Peyer's patch (tissue), 4 donors: ENCODE measurements at regions not wholly inside any gene's neighbourhood (a gene's known extent, or its start where the extent isn't known, plus 50 kb on each side); places are given as distances from the start of the nearest gene placed in this dataset.

Source experiments
- DNase-seq, 3 donors: peaks; one replicate each; pipeline ENCODE4 v3.0.0-alpha.2; 2017 to 2019
- H3K27ac ChIP-seq, 4 donors: fragments of 200-600 bp; sonication (generic); one replicate each; pipeline ENCODE4 v1.5.1; 2016 to 2019
- H3K27me3 ChIP-seq, 2 donors: fragments of 200-600 bp; sonication (generic); one replicate each; pipeline ENCODE4 v1.5.1; 2019
- H3K36me3 ChIP-seq, 3 donors: fragments of 200-600 bp; sonication (generic); one replicate each; pipeline ENCODE4 v1.5.1; 2016 to 2019
- H3K4me1 ChIP-seq, 4 donors: fragments of 200-600 bp; sonication (generic); one replicate each; pipeline ENCODE4 v1.5.1; 2016 to 2019
- H3K4me3 ChIP-seq, 4 donors: fragments of 200-600 bp; sonication (generic); 1 replicate in 3 of 4; 2 replicates in 1 of 4; pipeline ENCODE4 v1.5.1; 2016 to 2019; ENCODE audit warnings: mild to moderate bottlenecking in 1 of 4
- H3K9me3 ChIP-seq, 4 donors: fragments of 200-600 bp; sonication (generic); one replicate each; pipeline ENCODE4 v1.5.1; 2016 to 2019; ENCODE audit warnings: mild to moderate bottlenecking in 1 of 4
- POLR2A ChIP-seq, 2 donors: fragments of 450-650 bp; IDR thresholded peaks; one replicate each; pipeline ENCODE4 v1.5.1; 2017; ENCODE audit warnings: antibody characterized with exemption in 2 of 2, mild to moderate bottlenecking in 2 of 2, moderate library complexity in 2 of 2
- TF ChIP-seq, protein P1 (sequence below), 6 experiments: fragments of 450-650 bp in 4 of 6; fragments of 200-600 bp in 2 of 6; sonication (generic) in 1 of 6; IDR thresholded peaks; one replicate each; pipeline ENCODE4 v1.5.1; 2017 to 2019; ENCODE audit warnings: antibody characterized with exemption in 6 of 6, mild to moderate bottlenecking in 3 of 6, moderate library complexity in 1 of 6

DNA sequence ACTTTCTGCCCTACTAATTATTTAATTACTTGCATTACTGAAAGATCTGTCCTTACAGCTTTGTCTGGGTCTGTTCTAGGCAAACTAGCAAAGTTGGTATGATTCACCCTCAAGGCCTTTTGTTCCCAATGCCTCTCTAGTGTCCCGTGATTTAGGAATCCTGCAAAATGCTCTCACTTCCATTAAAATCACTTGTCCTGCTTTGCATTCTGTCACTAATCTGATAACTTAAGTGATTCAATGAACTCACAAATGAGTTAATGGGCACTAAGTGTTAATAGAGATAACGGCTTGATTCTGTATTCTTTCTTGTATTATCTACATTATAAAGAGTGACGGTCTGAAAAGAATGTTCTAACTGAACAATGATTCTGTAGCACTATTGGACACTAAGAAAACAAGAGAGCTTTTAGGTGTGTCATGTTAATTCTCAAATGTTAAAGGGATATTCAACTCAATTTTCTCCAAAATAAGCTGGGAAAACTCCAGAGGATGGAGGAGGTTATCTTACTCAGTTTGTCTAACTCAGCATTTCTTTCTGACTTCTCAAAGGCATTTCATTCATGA, 697.3 kb downstream of the CETN3 start:
- TF ChIP-seq POLR2A (IDR thresholded peaks at IDR 0.05): no peak
- TF ChIP-seq, protein P1, sequence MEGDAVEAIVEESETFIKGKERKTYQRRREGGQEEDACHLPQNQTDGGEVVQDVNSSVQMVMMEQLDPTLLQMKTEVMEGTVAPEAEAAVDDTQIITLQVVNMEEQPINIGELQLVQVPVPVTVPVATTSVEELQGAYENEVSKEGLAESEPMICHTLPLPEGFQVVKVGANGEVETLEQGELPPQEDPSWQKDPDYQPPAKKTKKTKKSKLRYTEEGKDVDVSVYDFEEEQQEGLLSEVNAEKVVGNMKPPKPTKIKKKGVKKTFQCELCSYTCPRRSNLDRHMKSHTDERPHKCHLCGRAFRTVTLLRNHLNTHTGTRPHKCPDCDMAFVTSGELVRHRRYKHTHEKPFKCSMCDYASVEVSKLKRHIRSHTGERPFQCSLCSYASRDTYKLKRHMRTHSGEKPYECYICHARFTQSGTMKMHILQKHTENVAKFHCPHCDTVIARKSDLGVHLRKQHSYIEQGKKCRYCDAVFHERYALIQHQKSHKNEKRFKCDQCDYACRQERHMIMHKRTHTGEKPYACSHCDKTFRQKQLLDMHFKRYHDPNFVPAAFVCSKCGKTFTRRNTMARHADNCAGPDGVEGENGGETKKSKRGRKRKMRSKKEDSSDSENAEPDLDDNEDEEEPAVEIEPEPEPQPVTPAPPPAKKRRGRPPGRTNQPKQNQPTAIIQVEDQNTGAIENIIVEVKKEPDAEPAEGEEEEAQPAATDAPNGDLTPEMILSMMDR (IDR thresholded peaks at IDR 0.05): no peak
- H3K4me1 ChIP-seq: no peaks in the 10 kb centered on the region
- DNase-seq: no peak
- H3K27me3 ChIP-seq: no peaks in the 10 kb centered on the region
- no peaks in the 10 kb centered on the region for H3K36me3 ChIP-seq
- H3K4me3 ChIP-seq: no peak overlapping the region
- H3K27ac ChIP-seq: no peak overlapping the region
- no peaks in the 10 kb centered on the region for H3K9me3 ChIP-seq

DNA sequence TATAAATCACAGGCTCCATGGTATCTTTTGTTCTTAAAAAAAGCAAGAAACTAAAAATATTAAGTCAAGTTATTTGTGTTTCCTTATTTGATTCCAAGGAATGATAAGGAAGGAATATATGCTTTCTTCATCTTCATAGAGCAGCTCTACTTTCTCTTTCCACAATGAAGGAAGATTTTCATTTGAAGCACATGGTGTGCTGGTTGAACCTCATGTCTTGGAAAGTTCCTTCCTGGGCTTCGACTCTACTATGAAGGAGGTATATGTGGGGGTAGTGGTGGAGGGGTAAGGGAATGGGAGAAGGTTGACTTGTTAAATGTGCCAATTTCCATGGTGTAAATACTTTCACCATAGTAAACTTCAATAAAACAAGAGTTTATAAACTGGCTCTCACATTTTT, 698.0 kb downstream of the CETN3 start:
- H3K4me3 ChIP-seq: no peak overlapping the region
- DNase-seq: no peak
- TF ChIP-seq, protein P1 (IDR thresholded peaks at IDR 0.05): no peak
- TF ChIP-seq POLR2A (IDR thresholded peaks at IDR 0.05): no peak
- H3K27ac ChIP-seq: no peak overlapping the region
- H3K9me3 ChIP-seq: no peaks in the 10 kb centered on the region
- H3K4me1 ChIP-seq: no peaks in the 10 kb centered on the region
- no peaks in the 10 kb centered on the region for H3K36me3 ChIP-seq
- H3K27me3 ChIP-seq: no peaks in the 10 kb centered on the region

DNA sequence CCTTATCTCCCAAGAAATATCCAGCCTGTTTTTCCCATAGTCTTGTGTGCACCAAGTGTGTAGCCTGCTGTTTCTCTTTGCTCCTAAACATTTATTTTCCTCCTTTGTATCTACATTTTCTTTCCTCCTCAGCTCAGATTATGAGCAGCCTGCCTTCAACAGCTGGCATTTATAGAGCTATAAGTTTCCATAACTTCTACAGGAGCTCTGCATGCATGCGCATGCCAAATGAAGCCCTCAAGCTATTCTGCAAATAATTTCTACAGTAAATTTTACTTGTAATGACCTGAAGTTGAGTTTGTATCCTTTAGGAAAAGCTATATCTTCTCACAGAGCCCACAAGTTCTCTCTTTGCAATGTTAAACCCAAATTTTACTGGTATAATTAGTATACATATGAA, 699.5 kb downstream of the CETN3 start:
- DNase-seq: no peak
- Histone ChIP-seq H3K9me3 (no peaks in the 10 kb centered on the region), H3K27me3 (no peaks in the 10 kb centered on the region), H3K4me1 (no peaks in the 10 kb centered on the region), H3K36me3 (no peaks in the 10 kb centered on the region), H3K4me3 (no peak overlapping the region), H3K27ac (no peak overlapping the region)
- no peak for TF ChIP-seq POLR2A (IDR thresholded peaks at IDR 0.05)

DNA sequence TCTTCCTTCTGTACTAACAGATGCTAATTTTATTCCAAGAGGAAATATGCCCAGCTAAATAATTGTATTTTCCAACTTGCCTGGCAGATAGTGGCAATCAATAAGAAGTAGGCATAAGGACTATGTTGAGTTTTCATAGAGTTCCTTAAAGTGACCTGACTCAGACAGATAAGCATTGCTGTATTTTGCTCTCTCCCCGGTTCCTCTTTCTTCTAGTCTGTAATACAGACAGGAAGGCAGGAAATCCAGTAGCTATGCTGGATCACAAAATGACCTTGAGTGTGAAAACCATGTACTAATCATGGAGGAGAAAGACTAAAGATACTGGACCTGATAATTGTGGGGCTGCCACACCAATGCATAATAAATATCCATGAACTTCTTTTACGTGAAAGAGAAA, 701.7 kb downstream of the CETN3 start:
- no peaks in the 10 kb centered on the region for H3K27me3 ChIP-seq
- H3K27ac ChIP-seq: no peak overlapping the region
- H3K36me3 ChIP-seq: no peaks in the 10 kb centered on the region
- DNase-seq: no peak
- TF ChIP-seq, protein P1 (IDR thresholded peaks at IDR 0.05): no peak
- TF ChIP-seq POLR2A (IDR thresholded peaks at IDR 0.05): no peak
- no peak overlapping the region for H3K4me3 ChIP-seq
- no peaks in the 10 kb centered on the region for H3K4me1 ChIP-seq
- H3K9me3 ChIP-seq: no peaks in the 10 kb centered on the region

DNA sequence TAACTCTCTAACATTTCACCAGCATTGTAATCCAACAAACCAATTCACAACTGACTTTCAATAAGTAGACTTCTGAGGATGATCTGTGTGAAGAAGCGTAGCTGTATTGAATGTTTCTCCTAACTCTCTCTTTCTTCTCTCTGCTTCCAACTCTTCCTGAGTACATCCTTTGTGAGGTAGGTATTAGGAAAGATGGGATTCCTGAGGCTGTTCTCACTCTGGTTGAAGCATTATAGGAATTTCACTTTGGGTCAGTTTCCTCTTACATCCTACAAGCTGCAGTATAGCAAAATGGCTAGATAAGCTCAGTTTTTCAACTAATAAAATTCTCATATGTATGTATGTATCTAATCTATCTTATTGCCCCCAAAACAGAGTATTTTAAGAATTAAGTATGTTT, 702.8 kb downstream of the CETN3 start:
- no peaks in the 10 kb centered on the region for H3K9me3 ChIP-seq

DNA sequence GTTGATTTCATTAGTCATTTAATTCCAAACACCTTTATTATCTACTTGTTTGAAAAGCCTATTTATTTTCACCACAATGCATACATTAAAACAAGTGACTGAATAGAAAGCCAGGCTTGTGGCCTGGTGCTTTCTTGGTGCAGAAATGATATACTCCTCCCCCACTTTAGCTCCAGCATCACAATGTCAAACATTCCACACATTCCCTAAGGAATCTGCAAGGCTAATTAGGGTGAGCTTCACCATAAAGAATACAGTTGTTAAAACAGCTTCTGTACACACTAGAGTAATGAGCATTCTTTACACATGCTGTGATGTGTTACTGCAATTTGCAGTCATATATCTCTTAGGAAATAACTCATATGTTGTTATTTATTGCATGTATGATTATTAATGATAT, 705.7 kb downstream of the CETN3 start:
- no peaks in the 10 kb centered on the region for H3K9me3 ChIP-seq
- H3K27ac ChIP-seq: no peak overlapping the region
- no peaks in the 10 kb centered on the region for H3K36me3 ChIP-seq
- no peak overlapping the region for H3K4me3 ChIP-seq
- no peaks in the 10 kb centered on the region for H3K4me1 ChIP-seq
- no peak for TF ChIP-seq POLR2A (IDR thresholded peaks at IDR 0.05)
- TF ChIP-seq, protein P1 (IDR thresholded peaks at IDR 0.05): no peak
- no peaks in the 10 kb centered on the region for H3K27me3 ChIP-seq
- DNase-seq: no peak

More for the DNA sequence above, 702.8 kb downstream of the CETN3 start:
- no peak overlapping the region for H3K27ac ChIP-seq
- no peak overlapping the region for H3K4me3 ChIP-seq
- TF ChIP-seq, protein P1 (IDR thresholded peaks at IDR 0.05): no peak
- no peak for TF ChIP-seq POLR2A (IDR thresholded peaks at IDR 0.05)
- no peak for DNase-seq
- no peaks in the 10 kb centered on the region for H3K4me1 ChIP-seq
- no peaks in the 10 kb centered on the region for H3K36me3 ChIP-seq
- no peaks in the 10 kb centered on the region for H3K27me3 ChIP-seq
